Fibroblast of skin of abdomen (primary cell): ENCODE measurements at regions not wholly inside any gene's neighbourhood (a gene's known extent, or its start where the extent isn't known, plus 50 kb on each side); places are given as distances from the start of the nearest gene placed in this dataset.

ENCODE experiments used
- DNase-seq: peaks from one replicate; pipeline ENCODE4 v3.0.0-alpha.2; 2013

DNA sequence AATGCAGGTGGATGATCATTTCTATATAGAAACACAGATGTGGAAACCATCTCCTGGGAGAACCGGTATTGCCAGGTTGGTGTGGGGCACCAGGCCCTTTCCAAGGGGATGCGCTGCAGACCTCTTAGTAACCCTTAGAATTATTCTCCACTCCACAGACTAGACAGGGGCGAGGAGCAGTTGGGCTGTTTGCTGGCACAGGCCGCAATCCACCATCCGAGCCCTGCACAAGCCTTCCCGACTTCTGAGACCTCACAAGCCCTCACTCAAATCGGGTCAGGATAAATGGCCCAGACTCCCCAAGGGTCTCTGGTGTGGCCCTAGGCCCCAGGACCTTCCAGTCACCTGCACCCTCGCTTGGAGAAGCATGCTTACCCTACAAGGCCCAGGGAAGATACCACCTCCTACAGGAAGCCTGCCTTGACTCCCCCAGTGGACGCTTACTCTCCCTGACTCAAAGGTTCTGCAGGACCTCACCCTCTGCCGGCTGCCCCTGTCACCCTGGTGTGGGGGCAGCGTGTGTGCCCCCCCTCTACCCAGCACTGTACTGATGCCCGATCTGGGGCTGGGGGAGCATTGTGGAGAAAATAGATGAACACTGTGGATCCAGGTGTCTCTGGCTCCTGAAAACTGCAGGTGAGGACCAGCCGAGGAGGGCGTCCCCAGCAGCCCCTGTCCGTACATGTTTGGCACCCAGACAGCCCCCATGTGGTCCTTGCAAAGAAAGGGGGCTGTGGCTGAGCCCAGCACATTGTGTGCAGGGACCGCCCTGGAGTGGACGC, 49.8 kb upstream of the ACSF3 start:
- no peak for DNase-seq
